ENCODE measurements at regions not wholly inside any gene's neighbourhood (a gene's known extent, or its start where the extent isn't known, plus 50 kb on each side); places are given as distances from the start of the nearest gene placed in this dataset.

- Histone ChIP-seq H3K36me3 (no peaks in the 10 kb centered on the region), H3K27ac (no peak overlapping the region), H3K4me1 (no peaks in the 10 kb centered on the region), H3K4me3 (no peak overlapping the region), H3K27me3 (no peaks in the 10 kb centered on the region), H3K9me3 (no peaks in the 10 kb centered on the region)
- no peak for TF ChIP-seq CTCF (IDR thresholded peaks at IDR 0.05)
- DNase-seq (ENCODE audit: low spot score), result no peak
These were observed 67.8 kb upstream of the MAPK4 start for GRCh38 chr18:50492097-50492496.

- H3K4me1 ChIP-seq, result no peaks in the 10 kb centered on the region
- H3K9me3 ChIP-seq, result no peaks in the 10 kb centered on the region
- no peak overlapping the region for H3K27ac ChIP-seq
- no peaks in the 10 kb centered on the region for H3K36me3 ChIP-seq
- H3K4me3 ChIP-seq, result no peak overlapping the region
- DNase-seq (ENCODE audit: low spot score), result no peak
- no peak for TF ChIP-seq CTCF (IDR thresholded peaks at IDR 0.05)
- no peaks in the 10 kb centered on the region for H3K27me3 ChIP-seq
These were observed 65.3 kb upstream of the MAPK4 start for GRCh38 chr18:50494569-50494968.

- Histone ChIP-seq H3K4me3 (no peak overlapping the region), H3K27me3 (no peaks in the 10 kb centered on the region), H3K9me3 (no peaks in the 10 kb centered on the region), H3K36me3 (no peaks in the 10 kb centered on the region), H3K4me1 (no peaks in the 10 kb centered on the region), H3K27ac (no peak overlapping the region)
- no peak for DNase-seq (ENCODE audit: low spot score)
- no peak for TF ChIP-seq CTCF (IDR thresholded peaks at IDR 0.05)
These were observed 53.5 kb upstream of the MAPK4 start for GRCh38 chr18:50506362-50506761.

- H3K4me3 ChIP-seq, result no peak overlapping the region
- H3K36me3 ChIP-seq, result no peaks in the 10 kb centered on the region
- no peaks in the 10 kb centered on the region for H3K27me3 ChIP-seq
- H3K9me3 ChIP-seq, result no peaks in the 10 kb centered on the region
- no peak for DNase-seq (ENCODE audit: low spot score)
- H3K27ac ChIP-seq, result no peak overlapping the region
- TF ChIP-seq CTCF (IDR thresholded peaks at IDR 0.05), result peak; percentile 39 to 76
- no peaks in the 10 kb centered on the region for H3K4me1 ChIP-seq
These were observed 52.7 kb upstream of the MAPK4 start for GRCh38 chr18:50507120-50507590.

GRCh38 chr18:50508228-50508627 is 51.7 kb upstream of the MAPK4 start:
- Histone ChIP-seq H3K27me3 (no peaks in the 10 kb centered on the region), H3K4me1 (no peaks in the 10 kb centered on the region), H3K4me3 (no peak overlapping the region), H3K27ac (no peak overlapping the region), H3K36me3 (no peaks in the 10 kb centered on the region), H3K9me3 (no peaks in the 10 kb centered on the region)
- no peak for TF ChIP-seq CTCF (IDR thresholded peaks at IDR 0.05)
- DNase-seq (ENCODE audit: low spot score), result no peak

GRCh38 chr18:50509012-50509411 is 50.9 kb upstream of the MAPK4 start:
- Histone ChIP-seq H3K9me3 (no peaks in the 10 kb centered on the region), H3K27me3 (no peaks in the 10 kb centered on the region), H3K4me1 (no peaks in the 10 kb centered on the region), H3K36me3 (no peaks in the 10 kb centered on the region), H3K4me3 (no peak overlapping the region), H3K27ac (no peak overlapping the region)
- no peak for TF ChIP-seq CTCF (IDR thresholded peaks at IDR 0.05)
- no peak for DNase-seq (ENCODE audit: low spot score)
